ENCODE measurements at regions not wholly inside any gene's neighbourhood (a gene's known extent, or its start where the extent isn't known, plus 50 kb on each side); places are given as distances from the start of the nearest gene placed in this dataset.

DNA sequence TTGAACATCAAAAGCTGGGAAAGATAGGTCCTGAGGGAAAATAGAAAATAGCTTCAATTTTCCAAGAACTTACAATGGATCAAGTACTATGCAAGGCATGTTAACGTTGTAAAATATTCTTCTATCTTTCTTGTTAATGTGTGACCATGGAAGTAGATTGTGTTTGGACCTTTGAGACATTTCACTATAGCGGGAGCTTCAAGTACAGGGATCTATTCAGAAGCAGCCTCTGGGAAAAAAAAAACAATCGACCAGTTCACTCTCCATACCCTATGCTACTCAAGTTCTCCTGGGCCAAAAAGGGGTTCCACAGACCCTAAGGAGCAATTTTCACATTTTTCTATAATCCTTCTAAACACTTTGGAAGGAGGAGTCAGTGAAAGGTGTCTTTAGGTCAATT, 54.1 kb upstream of the ATP10B start:
- TF ChIP-seq, protein P1, sequence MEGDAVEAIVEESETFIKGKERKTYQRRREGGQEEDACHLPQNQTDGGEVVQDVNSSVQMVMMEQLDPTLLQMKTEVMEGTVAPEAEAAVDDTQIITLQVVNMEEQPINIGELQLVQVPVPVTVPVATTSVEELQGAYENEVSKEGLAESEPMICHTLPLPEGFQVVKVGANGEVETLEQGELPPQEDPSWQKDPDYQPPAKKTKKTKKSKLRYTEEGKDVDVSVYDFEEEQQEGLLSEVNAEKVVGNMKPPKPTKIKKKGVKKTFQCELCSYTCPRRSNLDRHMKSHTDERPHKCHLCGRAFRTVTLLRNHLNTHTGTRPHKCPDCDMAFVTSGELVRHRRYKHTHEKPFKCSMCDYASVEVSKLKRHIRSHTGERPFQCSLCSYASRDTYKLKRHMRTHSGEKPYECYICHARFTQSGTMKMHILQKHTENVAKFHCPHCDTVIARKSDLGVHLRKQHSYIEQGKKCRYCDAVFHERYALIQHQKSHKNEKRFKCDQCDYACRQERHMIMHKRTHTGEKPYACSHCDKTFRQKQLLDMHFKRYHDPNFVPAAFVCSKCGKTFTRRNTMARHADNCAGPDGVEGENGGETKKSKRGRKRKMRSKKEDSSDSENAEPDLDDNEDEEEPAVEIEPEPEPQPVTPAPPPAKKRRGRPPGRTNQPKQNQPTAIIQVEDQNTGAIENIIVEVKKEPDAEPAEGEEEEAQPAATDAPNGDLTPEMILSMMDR (IDR thresholded peaks at IDR 0.05 in 4 of 5, conservative IDR thresholded peaks at IDR 0.05 in 1 of 5), result no peak
- no peak for TF ChIP-seq POLR2A (IDR thresholded peaks at IDR 0.05)
